ENCODE measurements at regions not wholly inside any gene's neighbourhood (a gene's known extent, or its start where the extent isn't known, plus 50 kb on each side); places are given as distances from the start of the nearest gene placed in this dataset.
"Not testable (repeated sequence)": the region's sequence is repeated elsewhere in the genome, so short reads cannot be mapped to it uniquely, and the experiment has no call there.

DNA sequence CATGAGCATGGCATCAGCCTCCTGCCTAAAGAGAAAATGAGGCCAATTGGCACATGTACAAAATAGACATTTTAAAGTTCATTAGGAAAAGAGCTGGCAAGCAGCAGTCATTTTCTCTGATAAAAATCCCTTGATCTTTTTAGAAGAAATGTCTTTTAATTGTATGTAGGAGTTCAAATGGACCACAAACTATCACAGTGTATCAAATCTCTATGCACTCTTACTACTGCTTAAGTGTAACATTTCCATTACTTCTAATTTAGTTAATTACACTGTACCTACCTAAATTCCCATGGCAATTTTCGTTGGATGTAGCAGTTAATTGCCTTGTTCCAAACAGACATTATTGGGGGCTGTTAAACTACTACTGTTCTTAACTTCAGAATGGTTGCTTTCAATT, 233.7 kb upstream of the TECRL start:
- no peaks in the 10 kb centered on the region for H3K27me3 ChIP-seq (ENCODE audit: control insufficient read depth, insufficient read depth, low read length)
- no peak overlapping the region for H2BK20ac ChIP-seq (ENCODE audit: low read depth, low read length)
- no peaks in the 10 kb centered on the region for H3K4me1 ChIP-seq (ENCODE audit: control insufficient read depth, insufficient read depth, low read length)
- no peak overlapping the region for H3K23ac ChIP-seq (ENCODE audit: low read depth, low read length)
- no peak overlapping the region for H2BK120ac ChIP-seq (ENCODE audit: low read depth, low read length)
- no peaks in the 10 kb centered on the region for H3K36me3 ChIP-seq (ENCODE audit: control insufficient read depth, insufficient read depth, low read length)
- H3K9me1 ChIP-seq (ENCODE audit: insufficient read depth, low read length): no peaks in the 10 kb centered on the region
- ATAC-seq (ENCODE audit: low read depth): no peak
- intact Hi-C loops (cut with micrococcal nuclease): no loop called here
- in situ Hi-C loops (cut with MboI; ENCODE audit: low sequenced_read_pairs): no loop called here
- POLR2A ChIA-PET (ENCODE audit: unreplicated experiment): no interaction called here
- no CpG with 5 or more reads among the region's 1 CpG for WGBS, 2 experiments (ENCODE audit: extremely low coverage in 2 of 2, insufficient read length in 1 of 2)
- H3K9me3 ChIP-seq (ENCODE audit: control insufficient read depth, insufficient read depth, low read length): no peaks in the 10 kb centered on the region
- H4K91ac ChIP-seq (ENCODE audit: insufficient read depth, low read depth, low read length): no peak overlapping the region
- TF ChIP-seq ELK1 (IDR thresholded peaks at IDR 0.05; ENCODE audit: borderline replicate concordance, low read depth, low read length): no peak
- TF ChIP-seq NFE2L2 (IDR thresholded peaks at IDR 0.05; ENCODE audit: low read depth, low read length): no peak
- TF ChIP-seq CEBPB (IDR thresholded peaks at IDR 0.05; ENCODE audit: low read depth, low read length): no peak
- TF ChIP-seq CHD1 (IDR thresholded peaks at IDR 0.05; ENCODE audit: low read depth, low read length): no peak
- TF ChIP-seq MAFK (IDR thresholded peaks at IDR 0.05; ENCODE audit: low read depth, low read length): no peak
- TF ChIP-seq RAD21 (IDR thresholded peaks at IDR 0.05; ENCODE audit: low read length): no peak
- TF ChIP-seq, protein P1, sequence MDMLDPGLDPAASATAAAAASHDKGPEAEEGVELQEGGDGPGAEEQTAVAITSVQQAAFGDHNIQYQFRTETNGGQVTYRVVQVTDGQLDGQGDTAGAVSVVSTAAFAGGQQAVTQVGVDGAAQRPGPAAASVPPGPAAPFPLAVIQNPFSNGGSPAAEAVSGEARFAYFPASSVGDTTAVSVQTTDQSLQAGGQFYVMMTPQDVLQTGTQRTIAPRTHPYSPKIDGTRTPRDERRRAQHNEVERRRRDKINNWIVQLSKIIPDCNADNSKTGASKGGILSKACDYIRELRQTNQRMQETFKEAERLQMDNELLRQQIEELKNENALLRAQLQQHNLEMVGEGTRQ (IDR thresholded peaks at IDR 0.05; ENCODE audit: low read depth, low read length): no peak
- no peak for TF ChIP-seq MXI1 (IDR thresholded peaks at IDR 0.05; ENCODE audit: borderline replicate concordance, low read depth, low read length)
- H4K5ac ChIP-seq (ENCODE audit: low read depth, low read length): no peak overlapping the region
- H4K20me1 ChIP-seq (ENCODE audit: insufficient read depth, low read length): no peaks in the 10 kb centered on the region
- no peak overlapping the region for H2AK9ac ChIP-seq (replicated peaks; ENCODE audit: low read depth, low read length, poor library complexity)
- no peak overlapping the region for H2AFZ ChIP-seq (replicated peaks; ENCODE audit: low read length, poor library complexity)
- DNase-seq: no peak
- CTCF ChIA-PET: no interaction called here
- H3K18ac ChIP-seq (ENCODE audit: low read depth, low read length): no peak overlapping the region
- no peak overlapping the region for H3K14ac ChIP-seq (replicated peaks; ENCODE audit: low read depth, low read length)
- no peak overlapping the region for H3K9ac ChIP-seq (ENCODE audit: low read depth, low read length)
- no peak overlapping the region for H3K4ac ChIP-seq (ENCODE audit: low read depth, low read length)
- no peak overlapping the region for H2AK5ac ChIP-seq (ENCODE audit: low read depth, low read length)
- H3K56ac ChIP-seq (ENCODE audit: extremely low read depth, insufficient read depth, low read length): no peak overlapping the region
- BruUV-seq (replicated peaks): no TSS peak
- H3K27ac ChIP-seq (ENCODE audit: insufficient read depth, low read length): no peak overlapping the region
- no peak overlapping the region for H2BK15ac ChIP-seq (ENCODE audit: low read depth, low read length)
- no peak overlapping the region for H3K4me3 ChIP-seq (ENCODE audit: insufficient read depth, low read depth, low read length)
- no peak overlapping the region for H2BK5ac ChIP-seq (ENCODE audit: low read depth, low read length, poor library complexity, severe bottlenecking)
- no peak overlapping the region for H4K8ac ChIP-seq (ENCODE audit: low read depth in 2 of 2, low read length in 2 of 2)
- no peak overlapping the region for H3K4me2 ChIP-seq (ENCODE audit: low read depth, low read length)
- H3K79me1 ChIP-seq (ENCODE audit: low read depth in 1 of 2, low read length in 2 of 2): no peaks in the 10 kb centered on the region
- dilution Hi-C loops (cut with HindIII; ENCODE audit: low sequenced_read_pairs, unreplicated experiment): no loop called here

GRCh38 chr4:64640402-64640801, 231.2 kb upstream of the TECRL start:
- H4K91ac ChIP-seq (ENCODE audit: insufficient read depth, low read depth, low read length); H3K56ac ChIP-seq (ENCODE audit: extremely low read depth, insufficient read depth, low read length); H3K23ac ChIP-seq (ENCODE audit: low read depth, low read length); H3K27me3 ChIP-seq (ENCODE audit: control insufficient read depth, insufficient read depth, low read length); H3K4ac ChIP-seq (ENCODE audit: low read depth, low read length); BruUV-seq (replicated peaks); CTCF ChIA-PET; H3K9me1 ChIP-seq (ENCODE audit: insufficient read depth, low read length); H3K9me3 ChIP-seq (ENCODE audit: control insufficient read depth, insufficient read depth, low read length); H2BK120ac ChIP-seq (ENCODE audit: low read depth, low read length); DNase-seq; dilution Hi-C loops (cut with HindIII; ENCODE audit: low sequenced_read_pairs, unreplicated experiment); in situ Hi-C loops (cut with MboI; ENCODE audit: low sequenced_read_pairs); H2BK20ac ChIP-seq (ENCODE audit: low read depth, low read length); H3K27ac ChIP-seq (ENCODE audit: insufficient read depth, low read length); H2BK15ac ChIP-seq (ENCODE audit: low read depth, low read length); H3K36me3 ChIP-seq (ENCODE audit: control insufficient read depth, insufficient read depth, low read length); H2AK9ac ChIP-seq (replicated peaks; ENCODE audit: low read depth, low read length, poor library complexity); H4K8ac ChIP-seq (ENCODE audit: low read depth in 2 of 2, low read length in 2 of 2); H3K9ac ChIP-seq (ENCODE audit: low read depth, low read length); H2AK5ac ChIP-seq (ENCODE audit: low read depth, low read length); H3K4me3 ChIP-seq (ENCODE audit: insufficient read depth, low read depth, low read length); H4K20me1 ChIP-seq (ENCODE audit: insufficient read depth, low read length); POLR2A ChIA-PET (ENCODE audit: unreplicated experiment); H3K4me2 ChIP-seq (ENCODE audit: low read depth, low read length); H3K14ac ChIP-seq (replicated peaks; ENCODE audit: low read depth, low read length); H4K5ac ChIP-seq (ENCODE audit: low read depth, low read length); intact Hi-C loops (cut with micrococcal nuclease); H3K4me1 ChIP-seq (ENCODE audit: control insufficient read depth, insufficient read depth, low read length); H2BK5ac ChIP-seq (ENCODE audit: low read depth, low read length, poor library complexity, severe bottlenecking); H3K18ac ChIP-seq (ENCODE audit: low read depth, low read length); H3K79me1 ChIP-seq (ENCODE audit: low read depth in 1 of 2, low read length in 2 of 2); H2AFZ ChIP-seq (replicated peaks; ENCODE audit: low read length, poor library complexity); ATAC-seq (ENCODE audit: low read depth): not testable (repeated sequence)
- no CpG with 5 or more reads among the region's 21 CpGs for WGBS, 2 experiments (ENCODE audit: extremely low coverage in 2 of 2, insufficient read length in 1 of 2)

All from IMR-90 (cell line).